GM23338 (cell line): ENCODE measurements at regions not wholly inside any gene's neighbourhood (a gene's known extent, or its start where the extent isn't known, plus 50 kb on each side); places are given as distances from the start of the nearest gene placed in this dataset.

Experiments used
- ETS1 ChIP-seq: IDR thresholded peaks from 2 replicates; pipeline ENCODE4 v1.6.1; 2016; ENCODE audit warnings: antibody characterized with exemption
- EZH2 ChIP-seq: fragments of 200-600 bp; sonication (generic); IDR thresholded peaks from one replicate; pipeline ENCODE4 v1.8.0; 2017; ENCODE audit warnings: antibody characterized with exemption, mild to moderate bottlenecking, low read depth; ENCODE audit not compliant: unreplicated experiment
- EZH2phosphoT487 ChIP-seq: fragments of 200-600 bp; sonication (generic); IDR thresholded peaks from one replicate; pipeline ENCODE4 v1.8.1; 2018; ENCODE audit warnings: antibody characterized with exemption; ENCODE audit not compliant: unreplicated experiment
- NANOG ChIP-seq: IDR thresholded peaks from 2 replicates; pipeline ENCODE4 v1.6.1; 2016; ENCODE audit warnings: antibody characterized with exemption, borderline replicate concordance
- POLR2AphosphoS5 ChIP-seq: IDR thresholded peaks from 2 replicates; pipeline ENCODE4 v1.6.1; 2016; ENCODE audit warnings: antibody characterized with exemption, low read depth
- REST ChIP-seq: IDR thresholded peaks from one replicate; pipeline ENCODE4 v1.6.1; 2018; ENCODE audit warnings: antibody characterized with exemption; ENCODE audit not compliant: unreplicated experiment
- STAT1 ChIP-seq: IDR thresholded peaks from one replicate; pipeline ENCODE4 v1.6.1; 2016; ENCODE audit warnings: antibody characterized with exemption; ENCODE audit not compliant: unreplicated experiment
- TF ChIP-seq, protein P1 (sequence below), 2 experiments: fragments of 200-600 bp in 1 of 2; sonication (generic) in 1 of 2; conservative IDR thresholded peaks; 2 replicates each; pipeline versions ENCODE4 v1.5.1 to v1.6.1; 2016 to 2017; ENCODE audit warnings: antibody characterized with exemption in 2 of 2, low read depth in 2 of 2, mild to moderate bottlenecking in 2 of 2, moderate library complexity in 1 of 2

DNA sequence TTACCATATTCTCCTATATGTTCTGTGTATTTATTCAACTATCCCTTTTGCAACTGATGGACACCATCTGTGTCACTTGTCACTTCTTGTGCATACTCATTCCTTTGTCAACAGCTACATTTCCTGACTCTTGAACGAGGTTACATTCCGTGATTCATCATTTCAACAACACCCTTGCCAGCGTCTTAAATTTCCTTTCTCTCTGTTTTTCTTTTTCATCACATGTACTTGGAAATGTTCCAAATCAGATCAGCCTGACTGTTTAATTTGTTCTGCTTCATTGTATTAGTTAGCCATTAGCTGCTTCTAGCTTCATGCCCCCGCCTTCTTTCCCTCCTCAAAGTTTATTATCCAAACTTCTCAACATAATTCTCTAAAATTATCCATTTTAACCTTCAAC lies 173.0 kb downstream of the ADGRL4 start:
- TF ChIP-seq, protein P1, sequence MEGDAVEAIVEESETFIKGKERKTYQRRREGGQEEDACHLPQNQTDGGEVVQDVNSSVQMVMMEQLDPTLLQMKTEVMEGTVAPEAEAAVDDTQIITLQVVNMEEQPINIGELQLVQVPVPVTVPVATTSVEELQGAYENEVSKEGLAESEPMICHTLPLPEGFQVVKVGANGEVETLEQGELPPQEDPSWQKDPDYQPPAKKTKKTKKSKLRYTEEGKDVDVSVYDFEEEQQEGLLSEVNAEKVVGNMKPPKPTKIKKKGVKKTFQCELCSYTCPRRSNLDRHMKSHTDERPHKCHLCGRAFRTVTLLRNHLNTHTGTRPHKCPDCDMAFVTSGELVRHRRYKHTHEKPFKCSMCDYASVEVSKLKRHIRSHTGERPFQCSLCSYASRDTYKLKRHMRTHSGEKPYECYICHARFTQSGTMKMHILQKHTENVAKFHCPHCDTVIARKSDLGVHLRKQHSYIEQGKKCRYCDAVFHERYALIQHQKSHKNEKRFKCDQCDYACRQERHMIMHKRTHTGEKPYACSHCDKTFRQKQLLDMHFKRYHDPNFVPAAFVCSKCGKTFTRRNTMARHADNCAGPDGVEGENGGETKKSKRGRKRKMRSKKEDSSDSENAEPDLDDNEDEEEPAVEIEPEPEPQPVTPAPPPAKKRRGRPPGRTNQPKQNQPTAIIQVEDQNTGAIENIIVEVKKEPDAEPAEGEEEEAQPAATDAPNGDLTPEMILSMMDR (conservative IDR thresholded peaks at IDR 0.05; ENCODE audit: low read depth in 2 of 2): no peak
- TF ChIP-seq STAT1 (no peak), EZH2 (no peak), POLR2AphosphoS5 (no peak), EZH2phosphoT487 (no peak), NANOG (no peak), ETS1 (no peak), REST (no peak)
